Hindlimb muscle (tissue), 1 donor: ENCODE measurements at regions not wholly inside any gene's neighbourhood (a gene's known extent, or its start where the extent isn't known, plus 50 kb on each side); places are given as distances from the start of the nearest gene placed in this dataset.
A peak's percentile ranks its signal among the peaks of the same experiment; 100 is the strongest.

Source experiments
- DNase-seq: peaks from one replicate; pipeline ENCODE4 v3.0.0-alpha.2; 2013

DNA sequence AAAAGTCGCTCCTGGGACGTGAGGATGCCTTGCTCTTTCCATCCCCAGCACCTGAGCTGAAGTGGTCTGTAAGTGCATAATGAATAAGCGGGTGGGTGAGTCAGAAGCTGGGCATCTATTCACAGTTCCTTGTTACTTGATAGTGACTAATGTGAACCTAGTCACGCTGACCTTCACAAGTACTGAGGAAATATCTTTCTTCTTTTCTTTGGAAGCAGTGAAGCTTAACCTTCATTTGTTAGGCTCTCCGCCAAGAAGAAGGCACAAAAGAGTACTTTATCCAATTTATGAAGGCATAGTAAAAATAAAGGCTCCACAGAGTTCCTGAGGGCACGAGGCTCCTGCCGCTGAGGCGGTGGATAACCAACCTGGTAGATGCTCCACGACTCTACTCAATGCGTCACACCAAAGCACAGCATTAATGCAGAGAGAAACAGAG is 475.7 kb upstream of the SLIT2 start:
- no peak for DNase-seq

GRCh38 chr4:19774690-19775256 is 476.9 kb upstream of the SLIT2 start:
- DNase-seq: no peak

GRCh38 chr4:19772581-19772980 is 479.1 kb upstream of the SLIT2 start:
- DNase-seq: no peak

- DNase-seq: no peak
Observed at GRCh38 chr4:19756661-19757060, 495.0 kb upstream of the SLIT2 start.

- DNase-seq: no peak
Observed at GRCh38 chr4:19752599-19752998, 499.1 kb upstream of the SLIT2 start.

- peak; percentile 71 for DNase-seq
Observed at GRCh38 chr4:19748519-19749479, 502.9 kb upstream of the SLIT2 start.

GRCh38 chr4:19746377-19746776 is 505.3 kb upstream of the SLIT2 start:
- no peak for DNase-seq

GRCh38 chr4:19743115-19743638 is 508.5 kb upstream of the SLIT2 start:
- DNase-seq: no peak

DNA sequence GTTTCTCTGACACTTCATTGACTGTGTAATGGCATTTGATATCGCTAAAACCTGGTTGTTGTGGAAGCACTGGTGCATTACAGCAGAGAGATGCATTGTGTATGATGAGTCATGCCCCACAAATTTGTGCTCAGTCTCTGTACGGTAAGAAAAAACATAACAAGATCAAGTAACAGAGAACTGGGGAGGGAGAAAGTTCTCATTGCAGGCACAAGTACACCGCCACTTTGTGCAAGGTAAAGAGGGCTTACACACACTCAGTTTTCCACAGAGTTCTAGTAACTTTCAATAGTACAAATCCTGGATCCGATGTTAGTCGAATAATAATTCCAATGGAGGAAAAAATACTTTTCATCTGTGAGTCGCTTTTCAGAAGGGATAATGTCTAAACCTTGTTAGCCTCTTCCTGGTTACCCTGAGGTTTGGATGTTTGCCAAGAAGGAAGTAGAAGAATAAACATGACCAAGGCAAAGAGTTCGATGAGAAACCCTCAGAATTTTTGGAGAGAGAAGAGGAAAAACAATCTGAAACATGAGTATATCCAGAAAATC is 512.5 kb upstream of the SLIT2 start:
- no peak for DNase-seq

- DNase-seq: no peak
Observed at GRCh38 chr4:19736968-19737756, 514.5 kb upstream of the SLIT2 start.

- no peak for DNase-seq
Observed at GRCh38 chr4:19735012-19735411, 516.7 kb upstream of the SLIT2 start.

DNA sequence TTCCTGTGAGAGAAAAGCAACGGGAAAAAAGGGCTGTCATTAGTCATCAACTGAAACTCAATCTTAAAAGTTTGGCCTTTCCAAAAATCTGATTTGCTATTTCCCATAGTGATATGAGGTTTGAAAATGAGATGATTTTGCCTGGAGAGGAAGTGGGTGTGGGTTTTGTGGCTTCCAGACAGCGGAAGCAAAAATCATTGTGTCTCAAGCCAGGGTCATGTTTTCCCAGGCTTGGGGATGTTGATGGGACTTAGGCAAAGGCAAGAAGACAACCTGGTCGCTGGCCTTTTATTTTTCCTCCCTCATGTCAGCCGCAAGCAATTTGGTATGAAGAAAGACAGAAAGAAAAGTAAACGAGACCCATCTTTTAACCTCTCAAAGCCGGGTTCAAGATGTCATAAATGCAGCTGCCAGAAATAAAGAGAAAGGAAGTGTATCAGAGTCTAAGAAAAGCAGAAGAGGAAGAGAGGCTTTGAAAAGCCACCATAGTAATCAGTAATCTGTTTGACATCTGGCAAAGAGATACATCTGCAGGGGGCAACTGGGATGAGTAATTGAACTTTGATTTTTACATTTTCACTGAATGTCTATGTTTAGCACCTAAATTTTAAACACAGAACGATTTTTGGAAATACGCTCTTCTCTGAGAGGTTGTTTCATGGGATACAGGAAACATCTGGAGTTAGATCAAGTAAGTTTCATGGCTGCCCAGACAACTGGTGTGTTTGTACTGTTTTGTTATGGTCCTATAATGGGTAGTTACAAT is 521.6 kb upstream of the SLIT2 start:
- DNase-seq: peak; percentile 9

- DNase-seq: no peak
Observed at GRCh38 chr4:19728773-19729172, 522.9 kb upstream of the SLIT2 start.

- DNase-seq: no peak
Observed at GRCh38 chr4:19727141-19727540, 524.6 kb upstream of the SLIT2 start.

DNA sequence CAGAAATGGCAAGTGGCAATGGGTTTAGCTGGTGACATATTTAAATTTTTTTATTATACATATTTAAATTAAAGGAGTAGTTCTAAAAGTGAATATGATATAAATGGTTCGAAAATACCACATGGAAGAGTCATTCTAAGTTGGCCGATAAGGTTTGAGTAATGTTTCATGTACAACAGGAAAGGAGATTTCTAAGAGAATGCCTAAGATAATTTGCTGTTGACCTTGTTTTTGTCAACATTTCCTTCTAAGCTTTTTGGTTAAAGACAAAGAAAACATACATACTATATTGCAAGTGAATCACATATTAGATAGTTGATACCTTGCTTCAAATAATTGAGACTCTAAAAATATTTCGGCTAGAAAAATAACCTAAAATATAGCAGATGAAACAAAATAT is 526.6 kb upstream of the SLIT2 start:
- no peak for DNase-seq

GRCh38 chr4:19722404-19722803 is 529.3 kb upstream of the SLIT2 start:
- DNase-seq: no peak

DNA sequence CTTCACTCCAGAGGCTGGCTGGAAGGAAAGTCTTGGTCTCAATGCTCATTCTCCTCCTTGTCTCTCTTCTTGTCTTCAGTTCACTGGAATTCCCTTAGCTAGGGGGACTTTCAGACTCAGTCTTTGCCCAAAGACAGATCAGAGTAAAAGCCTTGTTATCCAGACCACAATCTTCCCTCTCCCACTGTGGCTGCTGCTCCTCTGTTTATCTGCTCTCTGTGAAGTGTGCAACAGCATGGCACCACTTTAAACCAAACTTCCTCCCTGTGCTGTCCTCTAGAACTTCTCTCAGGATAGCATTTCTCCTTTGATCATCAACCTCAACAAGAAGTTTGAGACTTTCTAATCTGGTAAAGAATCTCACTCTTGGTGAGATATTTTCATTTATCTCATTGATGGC is 530.1 kb upstream of the SLIT2 start:
- DNase-seq: no peak

GRCh38 chr4:19720610-19721009 is 531.1 kb upstream of the SLIT2 start:
- DNase-seq: no peak

DNA sequence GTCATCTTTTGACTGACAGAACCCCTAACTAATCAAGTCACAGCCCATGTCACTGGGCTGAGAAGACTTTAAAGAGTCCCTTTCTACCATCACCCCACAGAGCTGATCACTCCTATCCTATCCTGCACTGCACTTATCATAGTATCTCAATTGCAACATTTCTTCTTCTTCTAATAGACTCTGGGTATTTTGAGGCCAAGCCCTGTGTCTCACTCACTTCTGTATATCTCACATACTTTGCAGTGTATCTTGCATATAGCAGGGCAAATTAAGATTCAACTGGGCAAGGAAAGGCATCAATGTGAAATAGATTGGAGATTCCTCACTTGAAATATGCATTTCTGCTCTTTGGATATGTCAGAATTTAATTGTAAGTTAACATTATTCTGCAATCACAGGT is 531.5 kb upstream of the SLIT2 start:
- DNase-seq: no peak

DNA sequence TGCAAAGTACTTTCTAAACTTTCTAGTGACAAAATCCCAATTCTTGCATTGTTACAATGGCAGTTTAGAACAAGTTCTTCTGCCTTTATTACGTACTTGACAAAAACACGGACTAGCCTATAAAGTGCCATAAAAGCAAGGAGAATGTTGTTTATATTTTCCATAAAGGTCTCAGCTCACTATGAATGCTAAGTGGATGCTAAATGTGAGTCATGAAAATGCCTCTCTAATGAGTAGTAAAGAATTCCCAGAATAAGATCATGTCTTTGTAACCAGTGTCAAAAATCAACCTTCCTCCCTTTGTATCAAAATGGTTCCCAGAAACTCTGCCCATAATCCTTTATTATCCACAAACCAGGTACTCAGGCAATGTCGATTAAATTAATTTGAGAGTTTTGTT is 539.8 kb upstream of the SLIT2 start:
- no peak for DNase-seq

DNA sequence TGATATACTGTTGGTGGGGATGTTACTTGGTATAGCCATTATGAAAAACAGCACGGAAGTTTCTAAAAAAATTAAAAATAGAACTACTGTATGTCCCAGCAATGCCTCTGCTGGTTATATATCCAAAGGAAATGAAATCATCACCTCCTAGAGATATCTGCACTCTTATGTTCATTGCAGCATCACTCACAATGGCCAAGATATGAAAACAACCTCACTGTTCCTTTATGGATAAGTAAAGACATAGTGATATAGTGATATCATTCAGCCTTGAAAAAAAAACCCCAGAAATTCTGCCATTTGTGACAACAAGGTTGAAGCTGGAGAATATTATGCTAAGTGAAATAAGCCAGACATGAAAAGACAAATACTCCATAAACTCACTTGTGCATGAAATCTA is 543.8 kb upstream of the SLIT2 start:
- no peak for DNase-seq

GRCh38 chr4:19703391-19703790 is 548.3 kb upstream of the SLIT2 start:
- no peak for DNase-seq
